Gastroesophageal sphincter (tissue), 4 donors: ENCODE measurements at regions not wholly inside any gene's neighbourhood (a gene's known extent, or its start where the extent isn't known, plus 50 kb on each side); places are given as distances from the start of the nearest gene placed in this dataset.

Experiments
- ATAC-seq: fragments of 150-250 bp; one replicate; pipeline ENCODE4 v1.9.1; 2016; ENCODE audit warnings: mild to moderate bottlenecking, moderate library complexity
- H3K27ac ChIP-seq, 4 donors: fragments of 200-600 bp; sonication (generic) in 3 of 4; 1 replicate in 3 of 4; 2 replicates in 1 of 4; pipeline ENCODE4 v1.5.1; 2016 to 2019
- H3K27me3 ChIP-seq: fragments of 200-600 bp; sonication (generic); one replicate; pipeline ENCODE4 v1.5.1; 2019
- H3K36me3 ChIP-seq, 2 donors: fragments of 200-600 bp; sonication (generic); one replicate each; pipeline ENCODE4 v1.5.1; 2019; ENCODE audit warnings: control low read depth in 1 of 2
- H3K4me1 ChIP-seq, 3 donors: fragments of 200-600 bp; sonication (generic); 1 replicate in 2 of 3; 2 replicates in 1 of 3; pipeline ENCODE4 v1.5.1; 2016 to 2019; ENCODE audit warnings: control low read depth in 2 of 3
- H3K4me3 ChIP-seq, 2 donors: fragments of 200-600 bp; sonication (generic); one replicate each; pipeline ENCODE4 v1.5.1; 2019; ENCODE audit warnings: mild to moderate bottlenecking in 1 of 2, moderate library complexity in 1 of 2
- H3K9me3 ChIP-seq, 3 donors: fragments of 200-600 bp; sonication (generic); one replicate each; pipeline ENCODE4 v1.5.1; 2017 to 2019; ENCODE audit warnings: control low read depth in 2 of 3
- CTCF ChIP-seq, 4 experiments: fragments of 200-600 bp in 2 of 4; fragments of 450-650 bp in 2 of 4; sonication (generic) in 1 of 4; IDR thresholded peaks; one replicate each; pipeline ENCODE4 v1.5.1; 2017 to 2019; ENCODE audit warnings: antibody characterized with exemption in 4 of 4, mild to moderate bottlenecking in 2 of 4, moderate library complexity in 2 of 4
- EP300 ChIP-seq: sonication (generic); formaldehyde crosslinking; IDR thresholded peaks from one replicate; pipeline ENCODE4 v1.6.1; 2017; ENCODE audit warnings: antibody characterized with exemption, mild to moderate bottlenecking
- POLR2A ChIP-seq, 2 donors: fragments of 450-650 bp; IDR thresholded peaks; one replicate each; pipeline ENCODE4 v1.6.1; 2017; ENCODE audit warnings: antibody characterized with exemption in 2 of 2, mild to moderate bottlenecking in 2 of 2, moderate library complexity in 1 of 2
- POLR2AphosphoS5 ChIP-seq: sonication (generic); formaldehyde crosslinking; IDR thresholded peaks from one replicate; pipeline ENCODE4 v1.6.1; 2017; ENCODE audit warnings: antibody characterized with exemption
- WGBS, 2 donors: methylation state at CpG; one replicate each; pipeline ENCODE4 v1.1.5; 2018; ENCODE audit warnings: low coverage in 1 of 2; 5-methylcytosine and 5-hydroxymethylcytosine counted together

- no peak for TF ChIP-seq POLR2A (IDR thresholded peaks at IDR 0.05)
- no peak for TF ChIP-seq POLR2AphosphoS5
- TF ChIP-seq EP300, result no peak
- no peak for TF ChIP-seq CTCF (IDR thresholded peaks at IDR 0.05)
- Histone ChIP-seq H3K36me3 (no peaks in the 10 kb centered on the region), H3K27ac (no peak overlapping the region), H3K4me3 (no peak overlapping the region), H3K4me1 (no peaks in the 10 kb centered on the region), H3K9me3 (no peaks in the 10 kb centered on the region), H3K27me3 (no peaks in the 10 kb centered on the region)
- no peak for ATAC-seq
Observed at GRCh38 chr1:219518907-219519248, 94.0 kb downstream of the ZC3H11B start.

- H3K27ac ChIP-seq, result no peak overlapping the region
- no peak for ATAC-seq
- H3K36me3 ChIP-seq, result no peaks in the 10 kb centered on the region
- no peaks in the 10 kb centered on the region for H3K4me1 ChIP-seq
- no peaks in the 10 kb centered on the region for H3K9me3 ChIP-seq
- TF ChIP-seq CTCF (IDR thresholded peaks at IDR 0.05) (no peak), POLR2A (IDR thresholded peaks at IDR 0.05) (no peak), POLR2AphosphoS5 (no peak), EP300 (no peak)
- no peak overlapping the region for H3K4me3 ChIP-seq
- 0 to 22% methylated on average over 3 of the region's 3 CpGs for WGBS, 2 donors
- H3K27me3 ChIP-seq, result no peaks in the 10 kb centered on the region
Observed at GRCh38 chr1:219518168-219518906, 94.6 kb downstream of the ZC3H11B start.

GRCh38 chr1:219517031-219517430 is 95.9 kb downstream of the ZC3H11B start:
- ATAC-seq, result no peak
- no peak overlapping the region for H3K27ac ChIP-seq
- peaks cover 0 to 5% (median 0%) of the 10 kb centered on the region in 3 donors for H3K9me3 ChIP-seq
- H3K4me1 ChIP-seq, result no peaks in the 10 kb centered on the region
- no peaks in the 10 kb centered on the region for H3K27me3 ChIP-seq
- no peaks in the 10 kb centered on the region for H3K36me3 ChIP-seq
- WGBS, 2 donors, result 85 to 95% methylated on average over 1 to 3 of the region's 3 CpGs
- TF ChIP-seq EP300 (no peak), CTCF (IDR thresholded peaks at IDR 0.05) (no peak), POLR2A (IDR thresholded peaks at IDR 0.05) (no peak), POLR2AphosphoS5 (no peak)
- H3K4me3 ChIP-seq, result no peak overlapping the region

- Histone ChIP-seq H3K4me3 (no peak overlapping the region), H3K27me3 (no peaks in the 10 kb centered on the region), H3K9me3 (peaks cover 0 to 5% (median 0%) of the 10 kb centered on the region in 3 donors), H3K36me3 (no peaks in the 10 kb centered on the region), H3K4me1 (no peaks in the 10 kb centered on the region), H3K27ac (no peak overlapping the region)
- 80 to 83% methylated on average over 3 of the region's 3 CpGs for WGBS, 2 donors
- ATAC-seq, result no peak
- TF ChIP-seq EP300 (no peak), CTCF (IDR thresholded peaks at IDR 0.05) (no peak)
Observed at GRCh38 chr1:219514728-219515127, 98.2 kb downstream of the ZC3H11B start.

GRCh38 chr1:219507437-219507836 is 105.5 kb downstream of the ZC3H11B start:
- peaks cover 0 to under 1% (median 0%) of the 10 kb centered on the region in 3 donors for H3K9me3 ChIP-seq
- no peak overlapping the region for H3K27ac ChIP-seq
- peaks cover 0 to 10% (median 0%) of the 10 kb centered on the region in 3 donors for H3K4me1 ChIP-seq
- no peak overlapping the region for H3K4me3 ChIP-seq
- H3K36me3 ChIP-seq, result no peaks in the 10 kb centered on the region
- 28 to 42% methylated on average over 2 of the region's 2 CpGs for WGBS, 2 donors
- TF ChIP-seq POLR2AphosphoS5 (no peak), POLR2A (IDR thresholded peaks at IDR 0.05) (no peak), CTCF (IDR thresholded peaks at IDR 0.05) (no peak), EP300 (no peak)
- no peak for ATAC-seq
- no peaks in the 10 kb centered on the region for H3K27me3 ChIP-seq
